HUES48 (cell line): ENCODE measurements at regions not wholly inside any gene's neighbourhood (a gene's known extent, or its start where the extent isn't known, plus 50 kb on each side); places are given as distances from the start of the nearest gene placed in this dataset.
A peak's percentile ranks its signal among the peaks of the same experiment; 100 is the strongest.
"Not testable (repeated sequence)": the region's sequence is repeated elsewhere in the genome, so short reads cannot be mapped to it uniquely, and the experiment has no call there.

Experiments
- H3K27ac ChIP-seq: one replicate; pipeline ENCODE4 v1.7.0; 2013; ENCODE audit warnings: low read depth, low read length, inconsistent platforms
- H3K27me3 ChIP-seq: 2 replicates; pipeline ENCODE4 v1.6.1; 2013; ENCODE audit warnings: mild to moderate bottlenecking, low read length; ENCODE audit not compliant: control insufficient read depth, insufficient read depth
- H3K36me3 ChIP-seq: 2 replicates; pipeline ENCODE4 v1.6.1; 2013; ENCODE audit warnings: low read length; ENCODE audit not compliant: control insufficient read depth, insufficient read depth
- H3K4me1 ChIP-seq: 2 replicates; pipeline ENCODE4 v1.6.1; 2013; ENCODE audit warnings: mild to moderate bottlenecking, low read length; ENCODE audit not compliant: control insufficient read depth, insufficient read depth
- H3K4me3 ChIP-seq: 2 replicates; pipeline ENCODE4 v1.5.1; 2013; ENCODE audit warnings: mild to moderate bottlenecking, low read depth, low read length
- H3K9ac ChIP-seq: 2 replicates; pipeline ENCODE4 v1.6.1; 2013; ENCODE audit warnings: mild to moderate bottlenecking, low read depth, low read length, moderate library complexity
- H3K9me3 ChIP-seq: 2 replicates; pipeline ENCODE4 v1.6.1; 2013; ENCODE audit warnings: low read length; ENCODE audit not compliant: control insufficient read depth, insufficient read depth

DNA sequence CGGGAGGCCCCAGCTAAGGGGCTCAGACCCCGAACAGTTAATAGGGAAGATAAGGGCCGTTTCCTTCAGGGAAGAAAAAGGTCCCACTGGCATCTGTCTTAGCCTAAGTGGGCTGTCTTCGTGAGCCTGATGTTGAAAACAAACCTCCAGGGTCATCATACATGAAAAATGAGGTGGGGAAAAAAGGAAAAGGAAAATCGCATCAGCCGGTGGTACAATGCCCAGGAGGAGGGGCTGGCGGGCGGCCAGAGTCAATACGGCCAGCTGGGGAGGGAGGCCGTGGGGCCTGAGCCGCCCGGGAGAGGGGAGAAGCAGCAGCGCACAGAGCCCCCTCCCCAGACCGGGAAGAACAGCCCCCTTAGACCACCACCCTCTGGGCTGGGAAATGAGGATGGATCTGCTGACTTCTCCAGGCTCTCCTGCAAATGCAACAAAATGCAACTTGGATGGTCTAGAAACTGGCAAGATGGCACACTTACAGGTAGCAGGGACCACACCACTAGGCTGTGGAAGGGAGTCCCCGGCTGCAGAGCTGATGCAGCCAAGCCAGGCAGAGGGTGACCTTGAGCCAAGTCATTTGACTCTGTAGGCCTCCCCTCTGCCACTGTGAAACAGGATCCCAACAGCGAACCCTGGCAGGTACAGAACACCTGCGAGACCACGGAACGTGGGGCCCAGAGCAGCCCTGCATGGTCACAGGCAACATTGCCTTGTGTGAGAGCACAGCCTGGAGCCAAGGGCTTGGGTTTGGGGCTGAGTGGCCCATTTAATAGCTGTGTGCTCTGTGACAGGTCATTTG lies 448.5 kb downstream of the SOX9 start:
- H3K36me3 ChIP-seq: no peaks in the 10 kb centered on the region
- H3K27ac ChIP-seq: no peak overlapping the region
- no peak overlapping the region for H3K9ac ChIP-seq
- H3K27me3 ChIP-seq: no peaks in the 10 kb centered on the region
- no peaks in the 10 kb centered on the region for H3K9me3 ChIP-seq
- no peaks in the 10 kb centered on the region for H3K4me1 ChIP-seq
- H3K4me3 ChIP-seq: no peak overlapping the region

DNA sequence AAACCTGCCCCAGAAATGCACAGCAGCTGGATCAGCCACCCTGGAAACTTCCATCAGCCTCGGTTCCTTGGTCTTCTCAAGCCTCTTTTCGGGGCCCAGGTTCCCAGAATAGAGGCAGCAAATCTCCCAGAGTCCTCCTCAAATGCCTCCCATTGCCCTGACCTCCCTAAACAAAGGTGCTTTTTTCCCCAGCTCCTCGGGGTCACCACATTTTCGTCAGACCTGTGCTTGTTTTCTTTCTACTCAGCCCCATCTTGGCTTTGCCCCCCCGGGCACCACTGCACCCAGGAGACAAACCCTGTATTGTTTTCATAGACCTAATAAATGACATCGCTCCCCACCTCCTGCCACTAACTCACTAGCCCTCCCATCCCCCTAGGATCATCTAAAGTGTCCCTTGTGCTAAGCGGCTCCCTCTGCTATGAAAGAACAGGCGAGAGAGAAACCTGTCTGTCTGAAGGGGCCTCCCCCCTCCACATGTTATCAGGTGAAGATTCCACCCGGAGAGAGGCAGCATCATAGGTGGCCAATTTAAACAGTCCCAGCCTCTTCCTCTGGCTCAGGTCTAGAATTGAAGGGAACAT lies 451.1 kb downstream of the SOX9 start:
- Histone ChIP-seq H3K9me3 (no peaks in the 10 kb centered on the region), H3K4me3 (no peak overlapping the region), H3K36me3 (no peaks in the 10 kb centered on the region), H3K27me3 (no peaks in the 10 kb centered on the region), H3K4me1 (peaks cover 16% of the 10 kb centered on the region), H3K9ac (no peak overlapping the region), H3K27ac (no peak overlapping the region)

DNA sequence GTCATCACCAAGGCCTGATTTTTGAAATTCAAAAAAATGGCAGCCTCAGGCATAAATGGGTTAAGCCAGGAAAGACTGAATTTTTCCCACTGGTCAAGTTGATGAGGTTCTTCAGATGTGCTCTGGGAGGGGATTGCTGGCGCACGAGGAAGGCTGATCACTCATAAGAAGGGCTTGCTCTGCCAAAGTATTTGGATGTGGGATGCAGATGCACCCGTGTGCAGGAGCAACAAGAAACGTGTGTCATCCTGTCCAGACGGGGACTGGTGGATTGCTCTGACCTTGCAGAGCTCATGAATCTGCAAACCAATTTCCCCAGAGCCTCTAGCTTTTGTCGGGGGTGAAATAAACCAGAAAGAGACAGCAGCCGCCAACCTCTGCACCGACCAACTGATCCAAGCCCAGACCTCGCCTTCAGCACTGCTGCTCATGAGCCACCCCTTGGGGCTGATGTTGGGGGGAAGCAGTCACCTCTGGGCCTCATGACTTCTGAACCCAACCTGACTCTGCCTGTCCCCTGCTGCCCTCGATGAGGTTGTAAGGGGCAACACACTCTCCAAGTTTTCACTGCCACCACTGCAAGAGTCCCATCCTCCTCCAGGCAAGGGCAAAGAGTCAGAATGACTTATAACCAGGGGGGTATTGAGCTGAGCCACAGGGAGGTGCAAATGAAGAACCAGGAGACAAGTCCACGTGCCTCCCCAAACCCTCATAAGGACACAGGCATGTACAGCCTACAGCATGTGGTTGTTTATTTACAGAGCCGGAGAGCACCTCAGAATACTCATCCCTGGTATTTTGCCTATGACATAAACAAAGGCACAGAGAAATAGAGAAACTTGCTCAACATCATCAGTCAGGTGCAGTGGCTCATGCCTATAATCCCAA lies 452.0 kb downstream of the SOX9 start:
- H3K9me3 ChIP-seq: no peaks in the 10 kb centered on the region
- no peak overlapping the region for H3K27ac ChIP-seq
- no peak overlapping the region for H3K9ac ChIP-seq
- H3K4me1 ChIP-seq: peaks cover 18% of the 10 kb centered on the region
- H3K27me3 ChIP-seq: no peaks in the 10 kb centered on the region; the same call in 1 of the 2 replicates
- H3K4me3 ChIP-seq: no peak overlapping the region
- H3K36me3 ChIP-seq: no peaks in the 10 kb centered on the region

DNA sequence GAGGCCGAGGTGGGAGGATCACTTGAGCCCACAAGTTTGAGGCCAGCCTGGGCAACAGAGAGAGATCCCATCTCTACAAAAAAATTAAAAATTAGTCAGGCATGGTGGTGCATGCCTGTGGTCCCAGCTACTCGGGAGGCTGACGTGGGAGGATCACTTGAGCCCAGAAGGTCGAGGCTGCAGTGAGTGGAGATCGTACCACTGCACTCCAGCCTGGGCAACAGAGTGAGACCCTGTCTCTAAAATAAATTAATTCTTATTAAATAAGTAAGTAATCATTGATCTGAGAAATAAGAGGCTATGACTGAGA lies 452.6 kb downstream of the SOX9 start:
- not testable (repeated sequence) for H3K9me3 ChIP-seq, H3K27me3 ChIP-seq, H3K36me3 ChIP-seq, H3K9ac ChIP-seq, H3K4me3 ChIP-seq, H3K27ac ChIP-seq
- peaks cover 18% of the 10 kb centered on the region for H3K4me1 ChIP-seq

DNA sequence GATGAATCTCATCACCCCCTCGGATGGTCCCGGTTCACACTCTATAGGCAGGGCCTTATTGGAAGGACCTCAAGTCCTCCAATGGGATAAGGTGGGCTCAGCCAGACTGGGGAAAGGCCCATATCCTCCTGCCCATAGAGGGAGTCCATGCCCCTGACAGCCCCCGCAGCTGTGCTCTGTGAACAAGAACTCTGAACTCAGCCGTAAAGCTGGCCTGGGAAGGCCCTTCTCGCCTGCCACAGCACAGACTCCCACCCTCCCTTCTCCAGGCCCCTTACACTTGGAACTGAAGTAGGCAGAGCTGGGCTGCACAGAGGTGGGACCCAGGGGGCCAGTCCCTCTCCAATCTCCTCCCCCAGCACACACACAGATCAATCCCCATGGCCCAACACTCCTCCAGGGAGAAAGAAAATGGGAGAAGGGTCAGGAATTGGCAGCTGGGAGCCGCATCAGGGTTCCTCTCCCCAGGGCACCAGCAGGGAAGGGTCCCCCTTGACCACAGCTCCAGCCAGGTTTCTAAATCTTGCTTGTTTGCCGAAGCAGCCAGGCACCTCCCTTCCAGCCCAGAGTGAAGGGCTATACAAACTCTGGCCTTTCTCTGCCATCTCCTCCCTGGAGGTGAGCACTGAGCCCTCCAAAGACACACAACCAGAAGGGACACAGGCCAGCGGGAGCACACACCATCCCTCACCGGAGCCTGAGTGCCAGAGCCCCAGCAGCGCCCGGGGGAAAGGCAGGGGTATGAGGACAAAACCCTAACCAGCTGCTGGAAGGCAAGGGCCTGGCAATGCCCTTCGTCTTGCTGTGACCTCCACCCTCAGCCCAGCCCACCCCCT lies 454.1 kb downstream of the SOX9 start:
- no peaks in the 10 kb centered on the region for H3K36me3 ChIP-seq
- no peak overlapping the region for H3K27ac ChIP-seq
- H3K9me3 ChIP-seq: no peaks in the 10 kb centered on the region
- H3K27me3 ChIP-seq: no peaks in the 10 kb centered on the region; the same call in none of the 2 replicates
- no peak overlapping the region for H3K9ac ChIP-seq
- no peak overlapping the region for H3K4me3 ChIP-seq
- H3K4me1 ChIP-seq: peaks cover 18% of the 10 kb centered on the region

DNA sequence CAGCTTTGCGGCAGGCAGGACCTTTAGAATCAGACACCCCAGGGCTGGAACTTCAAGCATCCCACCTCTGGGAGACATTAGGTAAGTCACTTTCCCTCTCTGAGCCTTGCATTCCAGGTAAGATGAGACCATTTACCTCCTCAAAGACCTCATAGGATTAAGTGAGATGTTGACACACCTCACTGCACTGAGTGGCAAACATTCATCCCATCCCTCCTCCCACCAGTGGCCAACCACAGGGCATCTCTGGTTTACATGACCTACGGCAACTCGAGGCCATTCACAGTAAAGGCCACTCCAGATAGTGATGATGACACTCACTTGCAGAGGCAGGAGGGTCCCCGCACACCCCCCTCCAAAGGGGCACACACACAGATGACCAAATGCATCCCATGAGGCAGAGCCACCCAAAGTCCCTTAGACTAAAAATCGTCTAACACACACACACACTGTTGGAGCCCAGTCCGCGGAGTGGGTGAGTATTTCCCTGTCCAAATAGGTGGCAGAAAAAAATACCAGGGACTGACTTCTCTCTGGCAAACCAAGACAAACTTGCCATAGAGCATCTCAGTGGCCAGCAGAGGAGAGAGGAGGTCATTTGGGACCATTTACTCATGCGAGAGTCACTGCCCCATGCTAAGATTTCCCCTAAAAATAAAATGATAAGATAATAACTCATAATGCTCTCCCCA lies 454.9 kb downstream of the SOX9 start:
- H3K4me3 ChIP-seq: peak overlapping the region; percentile 41; the same call in 1 of the 2 replicates
- no peaks in the 10 kb centered on the region for H3K9me3 ChIP-seq
- no peak overlapping the region for H3K9ac ChIP-seq
- peaks cover 4% of the 10 kb centered on the region for H3K27me3 ChIP-seq
- peaks cover 18% of the 10 kb centered on the region for H3K4me1 ChIP-seq
- no peaks in the 10 kb centered on the region for H3K36me3 ChIP-seq
- peak overlapping the region; percentile 56 for H3K27ac ChIP-seq

DNA sequence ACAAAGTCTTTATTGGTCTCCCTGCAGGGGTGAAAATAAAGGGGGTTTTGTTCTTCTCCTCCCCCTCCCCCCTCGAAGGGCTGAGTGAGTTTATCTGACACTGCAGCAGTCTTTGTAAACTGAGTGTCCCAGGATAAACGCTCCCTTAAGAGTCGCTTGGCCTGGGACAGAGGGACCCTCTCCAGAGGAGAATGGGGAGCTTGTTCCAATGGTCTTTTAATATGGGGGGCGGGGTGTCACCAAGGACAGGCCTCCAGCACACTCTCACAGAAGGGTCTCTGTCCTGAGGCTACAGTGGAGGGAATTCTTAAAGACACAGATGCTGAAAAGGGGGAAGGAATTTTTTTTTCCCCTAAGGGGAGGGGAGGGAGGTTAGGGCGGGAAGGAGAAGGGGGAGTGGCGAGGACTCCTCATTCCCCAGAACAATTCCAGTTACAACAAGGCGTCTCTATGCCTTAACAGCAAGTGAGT lies 455.5 kb downstream of the SOX9 start:
- H3K9ac ChIP-seq: no peak overlapping the region
- H3K36me3 ChIP-seq: no peaks in the 10 kb centered on the region
- H3K27ac ChIP-seq: peak overlapping the region; percentile 71
- H3K27me3 ChIP-seq: peaks cover 4% of the 10 kb centered on the region
- H3K9me3 ChIP-seq: no peaks in the 10 kb centered on the region
- peaks cover 18% of the 10 kb centered on the region for H3K4me1 ChIP-seq
- peak overlapping the region; percentile 41 for H3K4me3 ChIP-seq

DNA sequence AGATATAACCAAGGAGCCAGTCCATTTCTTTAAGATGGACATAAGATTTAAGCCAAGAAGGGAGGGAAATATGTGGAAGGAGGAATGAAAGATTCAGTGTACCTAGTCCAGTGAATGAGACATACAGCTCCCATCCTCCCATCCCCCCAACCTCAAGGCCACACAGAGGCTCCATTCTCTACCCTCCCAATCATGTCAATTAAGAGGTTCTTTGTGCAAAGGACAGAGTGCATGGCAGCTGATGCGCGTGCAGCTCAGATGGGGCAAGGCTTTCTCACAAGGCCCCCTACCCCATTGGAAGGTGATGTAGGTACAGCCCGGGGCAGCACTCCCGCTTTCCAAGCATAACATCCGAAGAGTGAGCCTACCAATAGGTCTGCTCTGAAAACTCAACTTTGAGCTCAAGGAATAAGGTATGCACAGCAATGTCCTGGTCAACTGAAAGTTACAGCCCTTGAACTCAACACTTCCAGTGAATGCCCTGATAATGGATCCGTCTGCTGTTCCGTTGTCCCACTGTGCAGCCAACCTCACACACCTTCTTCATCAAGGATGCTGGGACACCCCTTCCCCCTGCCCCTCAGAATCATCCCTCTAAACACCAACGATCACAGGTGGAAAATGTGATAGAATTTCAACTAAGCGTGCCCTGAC lies 458.1 kb downstream of the SOX9 start:
- no peaks in the 10 kb centered on the region for H3K9me3 ChIP-seq
- H3K9ac ChIP-seq: no peak overlapping the region
- peaks cover 18% of the 10 kb centered on the region for H3K4me1 ChIP-seq
- H3K27me3 ChIP-seq: peaks cover 4% of the 10 kb centered on the region
- no peaks in the 10 kb centered on the region for H3K36me3 ChIP-seq
- H3K27ac ChIP-seq: no peak overlapping the region
- no peak overlapping the region for H3K4me3 ChIP-seq

DNA sequence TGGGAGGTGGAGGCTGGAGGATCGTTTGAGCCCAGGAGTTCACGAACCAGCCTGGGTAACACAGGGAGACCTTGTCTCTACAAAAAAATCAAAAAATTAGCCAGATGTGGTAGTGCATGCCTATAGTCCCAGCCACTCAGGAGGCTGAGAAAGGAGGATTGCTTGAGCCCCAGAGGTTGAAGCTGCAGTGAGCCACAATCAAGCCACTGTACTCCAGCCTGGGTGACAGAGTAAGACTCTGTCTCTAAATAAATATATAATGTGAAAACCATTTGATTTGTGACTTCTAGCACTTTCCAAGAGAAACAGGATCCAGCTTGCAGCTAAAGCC lies 459.1 kb downstream of the SOX9 start:
- Histone ChIP-seq H3K36me3 (no peaks in the 10 kb centered on the region), H3K4me3 (no peak overlapping the region), H3K9ac (no peak overlapping the region), H3K27me3 (peaks cover 4% of the 10 kb centered on the region), H3K4me1 (peaks cover 18% of the 10 kb centered on the region), H3K27ac (no peak overlapping the region), H3K9me3 (no peaks in the 10 kb centered on the region)
